WTC11 (cell line): ENCODE measurements at regions not wholly inside any gene's neighbourhood (a gene's known extent, or its start where the extent isn't known, plus 50 kb on each side); places are given as distances from the start of the nearest gene placed in this dataset.

ENCODE experiments used
- ATAC-seq: fragments of 200-7000 bp; cut with Tn5 transposase; 2 replicates; pipeline ENCODE4 v1.10.0; 2021; ENCODE audit warnings: mild to moderate bottlenecking, moderate library complexity
- CTCF ChIA-PET: fragments of 300-600 bp; sonication (Branson Sonifier 250); formaldehyde crosslinking; loops from one replicate; lab custom pipeline; 2021; ENCODE audit warnings: antibody characterized with exemption; lab: Charles Lee
- POLR2A ChIA-PET: fragments of 350-600 bp; sonication (Branson Sonifier 250); formaldehyde crosslinking; loops from one replicate; lab custom pipeline; 2021; ENCODE audit warnings: antibody characterized with exemption; lab: Charles Lee
- DNase-seq: peaks from one replicate; pipeline ENCODE4 v3.0.0; 2021; ENCODE audit warnings: low spot score
- H3K27ac Mint-ChIP-seq: 2 replicates; pipeline ENCODE4 v1.8.0; 2021; ENCODE audit warnings: mixed read lengths
- H3K27me3 Mint-ChIP-seq: 2 replicates; pipeline ENCODE4 v1.8.0; 2021; ENCODE audit warnings: low read depth, mild to moderate bottlenecking, moderate library complexity, mixed read lengths
- H3K36me3 Mint-ChIP-seq: 2 replicates; pipeline ENCODE4 v1.8.0; 2021; ENCODE audit warnings: mixed read lengths
- H3K4me1 Mint-ChIP-seq: 2 replicates; pipeline ENCODE4 v1.8.0; 2022; ENCODE audit warnings: mixed read lengths
- H3K4me3 Mint-ChIP-seq: 2 replicates; pipeline ENCODE4 v1.8.0; 2021; ENCODE audit warnings: mild to moderate bottlenecking, moderate library complexity, mixed read lengths
- H3K9me3 Mint-ChIP-seq: 2 replicates; pipeline ENCODE4 v1.8.0; 2021; ENCODE audit warnings: mixed read lengths
- ATF1 ChIP-seq: sonication (generic); formaldehyde crosslinking; IDR thresholded peaks from 2 replicates; pipeline ENCODE4 v1.8.1; 2023; ENCODE audit warnings: mild to moderate bottlenecking, moderate library complexity, missing genetic modification reagents
- CBFB ChIP-seq: sonication (generic); formaldehyde crosslinking; IDR thresholded peaks from 2 replicates; pipeline ENCODE4 v1.8.1; 2022; ENCODE audit warnings: mild to moderate bottlenecking, low read depth, missing genetic modification reagents
- KAT7 ChIP-seq: sonication (generic); formaldehyde crosslinking; IDR thresholded peaks from 2 replicates; pipeline ENCODE4 v1.8.1; 2023; ENCODE audit warnings: missing genetic modification reagents, mild to moderate bottlenecking, borderline replicate concordance
- NFE2L1 ChIP-seq: sonication (generic); formaldehyde crosslinking; IDR thresholded peaks from 2 replicates; pipeline ENCODE4 v1.8.1; 2023; ENCODE audit warnings: missing genetic modification reagents
- RELA ChIP-seq: sonication (generic); formaldehyde crosslinking; IDR thresholded peaks from 2 replicates; pipeline ENCODE4 v1.8.1; 2022; ENCODE audit warnings: missing genetic modification reagents, mild to moderate bottlenecking, borderline replicate concordance
- SMAD4 ChIP-seq: sonication (generic); formaldehyde crosslinking; IDR thresholded peaks from 2 replicates; pipeline ENCODE4 v1.8.0; 2022; ENCODE audit warnings: mild to moderate bottlenecking, missing genetic modification reagents
- SP1 ChIP-seq: sonication (generic); formaldehyde crosslinking; conservative IDR thresholded peaks from 2 replicates; pipeline ENCODE4 v1.8.1; 2022; ENCODE audit warnings: missing genetic modification reagents
- TEAD1 ChIP-seq: sonication (generic); formaldehyde crosslinking; IDR thresholded peaks from 2 replicates; pipeline ENCODE4 v1.8.0; 2022; ENCODE audit warnings: mild to moderate bottlenecking, missing genetic modification reagents
- ZNF232 ChIP-seq: sonication (generic); formaldehyde crosslinking; IDR thresholded peaks from 2 replicates; pipeline ENCODE4 v1.8.0; 2022; ENCODE audit warnings: mild to moderate bottlenecking, missing genetic modification reagents
- ZNF317 ChIP-seq: sonication (generic); formaldehyde crosslinking; IDR thresholded peaks from 2 replicates; pipeline ENCODE4 v1.8.1; 2023; ENCODE audit warnings: low read depth, mild to moderate bottlenecking, moderate library complexity, missing genetic modification reagents, borderline replicate concordance
- ZNF416 ChIP-seq: fragments of 250-450 bp; sonication (Bioruptor Pico); IDR thresholded peaks from 2 replicates; pipeline ENCODE4 v1.9.0; 2021; ENCODE audit warnings: mild to moderate bottlenecking, inconsistent platforms
- TF ChIP-seq, protein P1 (sequence below): fragments of 250-450 bp; sonication (Bioruptor Pico); IDR thresholded peaks from 2 replicates; pipeline ENCODE4 v1.9.0; 2021; ENCODE audit warnings: moderate library complexity, mild to moderate bottlenecking, inconsistent platforms, borderline replicate concordance
- TF ChIP-seq, protein P2 (sequence below): sonication (generic); formaldehyde crosslinking; IDR thresholded peaks from 2 replicates; pipeline ENCODE4 v1.8.0; 2022; ENCODE audit warnings: mild to moderate bottlenecking, missing genetic modification reagents
- TF ChIP-seq, protein P3 (sequence below): fragments of 200-600 bp; IDR thresholded peaks from 2 replicates; pipeline ENCODE4 v1.8.0; 2022; ENCODE audit warnings: antibody characterized with exemption
- TF ChIP-seq, protein P4 (sequence below): sonication (generic); formaldehyde crosslinking; IDR thresholded peaks from 2 replicates; pipeline ENCODE4 v1.8.1; 2022; ENCODE audit warnings: missing genetic modification reagents, borderline replicate concordance
- TF ChIP-seq, protein P5 (sequence below): fragments of 250-450 bp; sonication (Bioruptor Pico); IDR thresholded peaks from 2 replicates; pipeline ENCODE4 v1.9.0; 2021; ENCODE audit warnings: mild to moderate bottlenecking
- TF ChIP-seq, protein P6 (sequence below): sonication (generic); formaldehyde crosslinking; IDR thresholded peaks from 2 replicates; pipeline ENCODE4 v1.8.1; 2023; ENCODE audit warnings: mild to moderate bottlenecking, missing genetic modification reagents, moderate library complexity

DNA sequence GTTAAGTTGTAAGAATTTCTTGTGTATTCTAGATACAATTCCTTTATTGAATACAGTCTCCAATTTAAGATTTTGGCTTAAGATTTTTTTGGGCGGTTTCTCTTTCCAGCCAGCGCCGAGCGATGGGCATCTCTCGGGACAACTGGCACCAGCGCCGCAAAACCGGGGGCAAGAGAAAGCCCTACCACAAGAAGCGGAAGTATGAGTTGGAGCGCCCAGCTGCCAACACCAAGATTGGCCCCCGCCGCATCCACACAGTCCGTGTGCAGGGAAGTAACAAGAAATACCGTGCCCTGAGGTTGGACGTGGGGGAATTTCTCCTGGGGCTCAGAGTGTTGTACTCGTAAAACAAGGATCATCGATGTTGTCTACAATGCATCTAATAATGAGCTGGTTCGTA, 278.7 kb upstream of the TARS1 start:
- H3K4me3 Mint-ChIP-seq = no peak overlapping the region
- no peak for DNase-seq
- POLR2A ChIA-PET = no interaction called here
- peaks cover 29% of the 10 kb centered on the region for H3K9me3 Mint-ChIP-seq
- no peaks in the 10 kb centered on the region; the same call in 1 of the 2 replicates for H3K36me3 Mint-ChIP-seq
- no peaks in the 10 kb centered on the region; the same call in 1 of the 2 replicates for H3K4me1 Mint-ChIP-seq
- TF ChIP-seq TEAD1 (CRISPR knock-in tag) (no peak), ZNF416 (no peak), SP1 (CRISPR knock-in tag) (no peak), CBFB (no peak), SMAD4 (CRISPR knock-in tag) (no peak), RELA (CRISPR knock-in tag) (no peak), NFE2L1 (CRISPR knock-in tag) (no peak), ATF1 (CRISPR knock-in tag) (no peak), ZNF232 (no peak), KAT7 (no peak), ZNF317 (CRISPR knock-in tag) (no peak)
- TF ChIP-seq, protein P1, sequence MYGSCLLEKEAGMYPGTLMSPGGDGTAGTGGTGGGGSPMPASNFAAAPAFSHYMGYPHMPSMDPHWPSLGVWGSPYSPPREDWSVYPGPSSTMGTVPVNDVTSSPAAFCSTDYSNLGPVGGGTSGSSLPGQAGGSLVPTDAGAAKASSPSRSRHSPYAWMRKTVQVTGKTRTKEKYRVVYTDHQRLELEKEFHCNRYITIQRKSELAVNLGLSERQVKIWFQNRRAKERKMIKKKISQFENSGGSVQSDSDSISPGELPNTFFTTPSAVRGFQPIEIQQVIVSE (CRISPR knock-in tag) = no peak
- TF ChIP-seq, protein P2, sequence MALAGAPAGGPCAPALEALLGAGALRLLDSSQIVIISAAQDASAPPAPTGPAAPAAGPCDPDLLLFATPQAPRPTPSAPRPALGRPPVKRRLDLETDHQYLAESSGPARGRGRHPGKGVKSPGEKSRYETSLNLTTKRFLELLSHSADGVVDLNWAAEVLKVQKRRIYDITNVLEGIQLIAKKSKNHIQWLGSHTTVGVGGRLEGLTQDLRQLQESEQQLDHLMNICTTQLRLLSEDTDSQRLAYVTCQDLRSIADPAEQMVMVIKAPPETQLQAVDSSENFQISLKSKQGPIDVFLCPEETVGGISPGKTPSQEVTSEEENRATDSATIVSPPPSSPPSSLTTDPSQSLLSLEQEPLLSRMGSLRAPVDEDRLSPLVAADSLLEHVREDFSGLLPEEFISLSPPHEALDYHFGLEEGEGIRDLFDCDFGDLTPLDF (CRISPR knock-in tag) = no peak
- ATAC-seq = no peak
- H3K27me3 Mint-ChIP-seq = no peaks in the 10 kb centered on the region
- CTCF ChIA-PET = no interaction called here
- no peak overlapping the region for H3K27ac Mint-ChIP-seq

DNA sequence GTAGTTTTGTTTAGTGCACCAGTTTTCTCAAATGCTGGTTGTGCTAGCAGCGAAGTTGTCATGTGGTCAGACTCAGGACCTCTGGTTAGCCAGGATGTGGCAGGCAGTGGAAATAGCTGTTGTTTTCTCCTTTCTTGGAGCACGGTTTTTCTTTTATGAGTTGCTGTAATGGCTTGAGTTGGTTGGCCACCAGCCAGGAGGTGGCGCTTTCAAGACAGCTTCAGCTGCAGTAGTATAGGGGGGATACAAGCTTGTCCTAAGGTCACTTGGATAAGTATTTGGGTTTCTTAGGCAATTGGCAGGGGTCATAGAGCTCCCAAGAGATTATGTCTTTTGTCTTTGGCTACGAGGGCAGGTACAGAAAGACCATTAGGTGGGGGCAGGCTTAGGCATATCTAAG, 274.2 kb upstream of the TARS1 start:
- peak; percentile 72 for ATAC-seq
- Mint-ChIP-seq H3K9me3 (peaks cover 61% of the 10 kb centered on the region), H3K36me3 (peaks cover 23% of the 10 kb centered on the region)
- POLR2A ChIA-PET = no interaction called here
- TF ChIP-seq, protein P3, sequence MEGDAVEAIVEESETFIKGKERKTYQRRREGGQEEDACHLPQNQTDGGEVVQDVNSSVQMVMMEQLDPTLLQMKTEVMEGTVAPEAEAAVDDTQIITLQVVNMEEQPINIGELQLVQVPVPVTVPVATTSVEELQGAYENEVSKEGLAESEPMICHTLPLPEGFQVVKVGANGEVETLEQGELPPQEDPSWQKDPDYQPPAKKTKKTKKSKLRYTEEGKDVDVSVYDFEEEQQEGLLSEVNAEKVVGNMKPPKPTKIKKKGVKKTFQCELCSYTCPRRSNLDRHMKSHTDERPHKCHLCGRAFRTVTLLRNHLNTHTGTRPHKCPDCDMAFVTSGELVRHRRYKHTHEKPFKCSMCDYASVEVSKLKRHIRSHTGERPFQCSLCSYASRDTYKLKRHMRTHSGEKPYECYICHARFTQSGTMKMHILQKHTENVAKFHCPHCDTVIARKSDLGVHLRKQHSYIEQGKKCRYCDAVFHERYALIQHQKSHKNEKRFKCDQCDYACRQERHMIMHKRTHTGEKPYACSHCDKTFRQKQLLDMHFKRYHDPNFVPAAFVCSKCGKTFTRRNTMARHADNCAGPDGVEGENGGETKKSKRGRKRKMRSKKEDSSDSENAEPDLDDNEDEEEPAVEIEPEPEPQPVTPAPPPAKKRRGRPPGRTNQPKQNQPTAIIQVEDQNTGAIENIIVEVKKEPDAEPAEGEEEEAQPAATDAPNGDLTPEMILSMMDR = 0 out of 2 replicates have a peak, but pooled peaks have one; percentile 22
- TF ChIP-seq, protein P4, sequence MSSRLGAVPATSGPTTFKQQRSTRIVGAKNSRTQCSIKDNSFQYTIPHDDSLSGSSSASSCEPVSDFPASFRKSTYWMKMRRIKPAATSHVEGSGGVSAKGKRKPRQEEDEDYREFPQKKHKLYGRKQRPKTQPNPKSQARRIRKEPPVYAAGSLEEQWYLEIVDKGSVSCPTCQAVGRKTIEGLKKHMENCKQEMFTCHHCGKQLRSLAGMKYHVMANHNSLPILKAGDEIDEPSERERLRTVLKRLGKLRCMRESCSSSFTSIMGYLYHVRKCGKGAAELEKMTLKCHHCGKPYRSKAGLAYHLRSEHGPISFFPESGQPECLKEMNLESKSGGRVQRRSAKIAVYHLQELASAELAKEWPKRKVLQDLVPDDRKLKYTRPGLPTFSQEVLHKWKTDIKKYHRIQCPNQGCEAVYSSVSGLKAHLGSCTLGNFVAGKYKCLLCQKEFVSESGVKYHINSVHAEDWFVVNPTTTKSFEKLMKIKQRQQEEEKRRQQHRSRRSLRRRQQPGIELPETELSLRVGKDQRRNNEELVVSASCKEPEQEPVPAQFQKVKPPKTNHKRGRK (CRISPR knock-in tag) = no peak
- TF ChIP-seq, protein P5, sequence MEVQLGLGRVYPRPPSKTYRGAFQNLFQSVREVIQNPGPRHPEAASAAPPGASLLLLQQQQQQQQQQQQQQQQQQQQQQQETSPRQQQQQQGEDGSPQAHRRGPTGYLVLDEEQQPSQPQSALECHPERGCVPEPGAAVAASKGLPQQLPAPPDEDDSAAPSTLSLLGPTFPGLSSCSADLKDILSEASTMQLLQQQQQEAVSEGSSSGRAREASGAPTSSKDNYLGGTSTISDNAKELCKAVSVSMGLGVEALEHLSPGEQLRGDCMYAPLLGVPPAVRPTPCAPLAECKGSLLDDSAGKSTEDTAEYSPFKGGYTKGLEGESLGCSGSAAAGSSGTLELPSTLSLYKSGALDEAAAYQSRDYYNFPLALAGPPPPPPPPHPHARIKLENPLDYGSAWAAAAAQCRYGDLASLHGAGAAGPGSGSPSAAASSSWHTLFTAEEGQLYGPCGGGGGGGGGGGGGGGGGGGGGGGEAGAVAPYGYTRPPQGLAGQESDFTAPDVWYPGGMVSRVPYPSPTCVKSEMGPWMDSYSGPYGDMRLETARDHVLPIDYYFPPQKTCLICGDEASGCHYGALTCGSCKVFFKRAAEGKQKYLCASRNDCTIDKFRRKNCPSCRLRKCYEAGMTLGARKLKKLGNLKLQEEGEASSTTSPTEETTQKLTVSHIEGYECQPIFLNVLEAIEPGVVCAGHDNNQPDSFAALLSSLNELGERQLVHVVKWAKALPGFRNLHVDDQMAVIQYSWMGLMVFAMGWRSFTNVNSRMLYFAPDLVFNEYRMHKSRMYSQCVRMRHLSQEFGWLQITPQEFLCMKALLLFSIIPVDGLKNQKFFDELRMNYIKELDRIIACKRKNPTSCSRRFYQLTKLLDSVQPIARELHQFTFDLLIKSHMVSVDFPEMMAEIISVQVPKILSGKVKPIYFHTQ (CRISPR knock-in tag) = no peak
- TF ChIP-seq, protein P6, sequence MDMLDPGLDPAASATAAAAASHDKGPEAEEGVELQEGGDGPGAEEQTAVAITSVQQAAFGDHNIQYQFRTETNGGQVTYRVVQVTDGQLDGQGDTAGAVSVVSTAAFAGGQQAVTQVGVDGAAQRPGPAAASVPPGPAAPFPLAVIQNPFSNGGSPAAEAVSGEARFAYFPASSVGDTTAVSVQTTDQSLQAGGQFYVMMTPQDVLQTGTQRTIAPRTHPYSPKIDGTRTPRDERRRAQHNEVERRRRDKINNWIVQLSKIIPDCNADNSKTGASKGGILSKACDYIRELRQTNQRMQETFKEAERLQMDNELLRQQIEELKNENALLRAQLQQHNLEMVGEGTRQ (CRISPR knock-in tag) = no peak
- no peak for TF ChIP-seq CBFB
- no peak for TF ChIP-seq RELA (CRISPR knock-in tag)
- TF ChIP-seq, all 79 proteins: peak for 1
- Mint-ChIP-seq H3K4me1 (no peaks in the 10 kb centered on the region), H3K27ac (no peak overlapping the region), H3K4me3 (no peak overlapping the region), H3K27me3 (no peaks in the 10 kb centered on the region)
- CTCF ChIA-PET = interaction anchor here (0.6 to 2.1 kb wide), 13 partner anchors 13 to 458 kb away, joined by 3 to 11 read pairs (median 3); no protein-coding TSS in a partner anchor
- peak; percentile 42 for DNase-seq
